Activated CD4-positive, alpha-beta T cell treated with anti-CD3 and anti-CD28 coated beads, Interleukin-2, amount 10 ng/mL, durations not matched to agents 24 days and 14 days (primary cell): ENCODE measurements at regions not wholly inside any gene's neighbourhood (a gene's known extent, or its start where the extent isn't known, plus 50 kb on each side); places are given as distances from the start of the nearest gene placed in this dataset.

Source experiments
- DNase-seq: peaks from one replicate; pipeline ENCODE4 v3.0.0; 2022
- H3K27ac Mint-ChIP-seq: one replicate; pipeline ENCODE4 v1.8.0; 2022; ENCODE audit warnings: mild to moderate bottlenecking, mixed read lengths
- H3K27me3 Mint-ChIP-seq: one replicate; pipeline ENCODE4 v1.8.0; 2022; ENCODE audit warnings: mixed read lengths
- H3K36me3 Mint-ChIP-seq: one replicate; pipeline ENCODE4 v1.8.0; 2022; ENCODE audit warnings: low read depth, mild to moderate bottlenecking, mixed read lengths
- H3K4me1 Mint-ChIP-seq: one replicate; pipeline ENCODE4 v1.8.0; 2021; ENCODE audit warnings: mixed read lengths
- H3K4me3 Mint-ChIP-seq: one replicate; pipeline ENCODE4 v1.8.0; 2022; ENCODE audit warnings: mild to moderate bottlenecking, moderate library complexity, mixed read lengths
- H3K9me3 Mint-ChIP-seq: one replicate; pipeline ENCODE4 v1.8.0; 2021; ENCODE audit warnings: mixed read lengths
- intact Hi-C: fragments of 100-400 bp; cut with micrococcal nuclease; formaldehyde crosslinking; loops from one replicate; pipeline ENCODE4 v1.15.1; 2023

DNA sequence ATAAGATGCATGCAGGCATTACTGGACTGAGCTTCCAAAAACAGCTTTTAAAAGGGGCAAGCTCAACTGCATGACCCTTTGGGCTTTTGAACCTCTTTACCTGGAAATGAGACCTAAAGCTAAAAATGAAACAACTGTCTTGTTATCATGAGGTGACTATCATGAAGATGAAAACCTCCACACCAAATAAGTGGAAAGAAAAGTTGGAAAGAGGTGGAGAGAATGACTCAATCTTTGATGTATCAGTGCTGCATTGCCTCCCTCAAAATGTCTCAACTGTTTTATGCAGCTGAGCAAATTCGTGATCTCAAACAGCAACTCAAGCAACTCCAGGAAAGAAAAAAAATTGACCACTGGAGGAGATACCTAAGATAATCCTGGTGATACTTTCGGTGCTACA lies 307.1 kb downstream of the KBTBD8 start:
- Mint-ChIP-seq H3K27me3 (peaks cover 3% of the 10 kb centered on the region), H3K27ac (no peak overlapping the region), H3K36me3 (no peaks in the 10 kb centered on the region), H3K4me3 (no peak overlapping the region), H3K9me3 (peaks cover 4% of the 10 kb centered on the region), H3K4me1 (no peaks in the 10 kb centered on the region)
- intact Hi-C loops, result no loop called here
- DNase-seq, result no peak

DNA sequence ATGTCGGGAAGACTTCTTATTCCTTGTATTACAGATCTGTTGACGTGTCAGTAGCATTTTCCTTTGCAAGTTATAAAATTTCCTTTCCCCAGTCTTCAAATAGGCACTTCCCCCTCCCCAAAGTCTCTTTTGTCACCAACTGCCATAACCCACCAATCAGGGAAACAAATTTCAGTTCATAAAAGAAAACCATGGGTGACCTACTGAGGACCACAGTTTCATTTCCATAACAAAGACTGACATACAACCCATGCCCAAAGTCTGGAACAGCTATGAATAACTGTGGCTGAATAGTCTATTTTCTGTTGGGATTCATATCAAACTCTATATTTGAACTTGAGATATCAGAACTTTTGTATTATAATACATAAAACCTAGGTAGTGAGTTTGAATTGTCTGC lies 307.8 kb downstream of the KBTBD8 start:
- peaks cover 3% of the 10 kb centered on the region for H3K27me3 Mint-ChIP-seq
- H3K27ac Mint-ChIP-seq, result no peak overlapping the region
- no peaks in the 10 kb centered on the region for H3K4me1 Mint-ChIP-seq
- H3K4me3 Mint-ChIP-seq, result no peak overlapping the region
- no peaks in the 10 kb centered on the region for H3K36me3 Mint-ChIP-seq
- intact Hi-C loops, result no loop called here
- no peak for DNase-seq
- peaks cover 4% of the 10 kb centered on the region for H3K9me3 Mint-ChIP-seq

DNA sequence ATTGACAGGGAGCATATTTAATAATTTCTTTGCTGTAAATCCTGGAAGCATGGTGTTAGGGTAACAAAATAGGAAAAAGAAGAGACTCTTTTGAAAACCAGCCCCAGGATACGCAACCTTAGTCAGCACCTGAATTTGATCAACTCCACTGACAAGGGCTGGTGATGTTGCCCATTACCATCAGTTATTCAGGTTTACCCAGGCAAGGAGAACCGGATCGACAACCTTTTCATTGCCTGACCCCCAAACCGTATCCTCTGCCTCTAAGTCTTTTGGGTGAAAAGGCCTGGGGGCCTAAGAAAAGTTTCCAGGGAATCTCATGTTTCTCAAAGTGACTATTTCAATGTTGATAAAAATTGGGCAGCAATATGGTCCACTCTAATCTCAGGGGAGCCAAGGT lies 313.3 kb downstream of the KBTBD8 start:
- H3K4me3 Mint-ChIP-seq, result no peak overlapping the region
- peaks cover 15% of the 10 kb centered on the region for H3K9me3 Mint-ChIP-seq
- no peaks in the 10 kb centered on the region for H3K4me1 Mint-ChIP-seq
- no peak for DNase-seq
- intact Hi-C loops, result no loop called here
- H3K27me3 Mint-ChIP-seq, result no peaks in the 10 kb centered on the region
- H3K36me3 Mint-ChIP-seq, result no peaks in the 10 kb centered on the region
- no peak overlapping the region for H3K27ac Mint-ChIP-seq

DNA sequence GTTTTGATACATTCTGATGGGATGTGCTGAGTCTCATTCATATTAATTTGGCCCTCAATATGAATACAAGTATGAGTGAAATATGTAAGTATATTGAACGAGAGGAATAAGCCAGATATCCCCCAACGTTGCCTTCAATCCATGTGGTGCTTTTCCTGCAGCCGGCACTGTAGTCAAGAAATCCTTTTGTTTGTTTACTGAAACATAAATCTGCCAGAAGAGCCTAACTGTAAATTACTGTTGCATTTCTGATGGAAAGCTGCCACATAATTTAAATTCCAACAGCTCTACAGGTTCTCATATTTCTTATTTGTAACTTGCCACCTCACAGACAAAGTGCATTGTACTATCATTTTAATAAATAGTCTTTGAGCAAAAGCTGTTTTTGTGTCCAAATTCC lies 314.0 kb downstream of the KBTBD8 start:
- Mint-ChIP-seq H3K4me1 (no peaks in the 10 kb centered on the region), H3K4me3 (no peak overlapping the region), H3K9me3 (peaks cover 15% of the 10 kb centered on the region), H3K36me3 (no peaks in the 10 kb centered on the region), H3K27me3 (no peaks in the 10 kb centered on the region), H3K27ac (no peak overlapping the region)
- intact Hi-C loops, result no loop called here
- no peak for DNase-seq

DNA sequence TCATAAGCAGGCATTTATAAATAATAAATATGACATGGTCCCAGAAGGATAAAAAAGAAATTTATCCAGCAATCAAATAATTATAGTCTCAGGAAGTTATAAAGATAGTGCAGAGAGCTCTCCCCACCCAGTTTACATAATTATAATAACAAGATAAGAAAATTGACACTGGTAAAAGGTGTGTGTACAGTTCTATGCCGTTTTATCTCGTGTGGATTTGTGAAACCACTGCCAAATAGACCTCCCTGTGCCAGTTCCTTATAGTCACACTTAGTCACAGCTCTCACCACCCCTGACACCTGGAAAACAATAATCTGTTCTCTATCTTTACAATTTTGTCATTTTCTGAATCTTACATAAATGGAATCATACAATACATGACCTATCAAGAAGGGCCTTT lies 320.1 kb downstream of the KBTBD8 start:
- Mint-ChIP-seq H3K27ac (no peak overlapping the region), H3K9me3 (peaks cover 5% of the 10 kb centered on the region), H3K4me1 (no peaks in the 10 kb centered on the region)

DNA sequence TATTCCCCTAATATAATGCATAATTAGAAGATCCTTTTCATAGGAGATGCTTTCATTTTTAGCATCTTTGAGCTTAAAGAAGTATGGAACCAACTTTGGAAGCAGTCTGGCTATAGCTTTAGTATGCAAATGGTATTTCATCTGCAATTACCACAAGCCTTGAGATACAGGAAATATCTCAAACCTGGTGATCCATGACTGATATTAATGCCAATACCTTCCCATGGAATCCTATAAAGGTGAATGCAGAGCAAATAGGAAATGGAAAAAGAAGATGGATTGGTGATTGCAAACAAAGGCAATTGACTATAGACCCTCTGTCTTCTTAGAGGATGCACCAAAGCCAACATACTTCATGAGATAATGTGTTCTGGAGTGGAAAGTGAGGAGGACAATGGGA lies 326.4 kb downstream of the KBTBD8 start:
- H3K36me3 Mint-ChIP-seq, result no peaks in the 10 kb centered on the region
- H3K9me3 Mint-ChIP-seq, result peaks cover 4% of the 10 kb centered on the region
- peaks cover 8% of the 10 kb centered on the region for H3K4me1 Mint-ChIP-seq
- H3K27me3 Mint-ChIP-seq, result no peaks in the 10 kb centered on the region
- intact Hi-C loops, result no loop called here
- no peak overlapping the region for H3K27ac Mint-ChIP-seq
- DNase-seq, result no peak
- no peak overlapping the region for H3K4me3 Mint-ChIP-seq

More for the DNA sequence above, 320.1 kb downstream of the KBTBD8 start:
- H3K36me3 Mint-ChIP-seq, result no peaks in the 10 kb centered on the region
- no peak overlapping the region for H3K4me3 Mint-ChIP-seq
- no peak for DNase-seq
- intact Hi-C loops, result no loop called here
- no peaks in the 10 kb centered on the region for H3K27me3 Mint-ChIP-seq
